HepG2 (cell line): ENCODE measurements at regions not wholly inside any gene's neighbourhood (a gene's known extent, or its start where the extent isn't known, plus 50 kb on each side); places are given as distances from the start of the nearest gene placed in this dataset.

Experiments used
- ATAC-seq: fragments of 200-7000 bp; cut with Tn5 transposase; 3 replicates; pipeline ENCODE4 v1.9.1; 2020; ENCODE audit warnings: mild to moderate bottlenecking, moderate library complexity
- BruUV-seq: library from RNA; stranded (reverse); fragments of 400-500 nt; replicated peaks from 2 replicates; lab custom pipeline; 2021; lab: Mats Ljungman, UMichigan
- CTCF ChIA-PET: fragments of 300-600 bp; formaldehyde crosslinking; extraction: SDS; loops from one replicate; lab custom pipeline; 2021; ENCODE audit warnings: low total read pairs, inconsistent platforms, low intra/inter-chr PET ratio; lab: Yijun Ruan, JAX
- POLR2A ChIA-PET: fragments of 350-600 bp; sonication (Branson Sonifier 250); formaldehyde crosslinking; loops from one replicate; lab custom pipeline; 2020; ENCODE audit warnings: antibody characterized with exemption, inconsistent platforms; lab: Yijun Ruan, JAX
- DNase-seq: peaks from one replicate; pipeline ENCODE4 v3.0.0-alpha.2; 2015; ENCODE audit warnings: low spot score
- FAIRE-seq: peaks from 3 replicates; lab custom pipeline; 2011; peaks lifted over from hg19 to GRCh38; lab: Jason Lieb, UNC
- H2AFZ ChIP-seq: one replicate; pipeline ENCODE4 v1.6.1; 2011; ENCODE audit warnings: low read length, inconsistent platforms
- H3K27ac ChIP-seq: fragments of 300-600 bp; 3 replicates; pipeline ENCODE4 v1.8.0; 2011; ENCODE audit warnings: mixed run types, mild to moderate bottlenecking, mixed read lengths, low read length, inconsistent platforms; ENCODE audit not compliant: insufficient read depth; ENCODE audit errors: extremely low read length
- H3K27me3 ChIP-seq, 2 experiments: fragments of 200-600 bp in 1 of 2; 2 replicates in 1 of 2; 3 replicates in 1 of 2; pipeline versions ENCODE4 v1.6.0 to v1.8.0; 2011; ENCODE audit warnings: low read length in 2 of 2, mild to moderate bottlenecking in 2 of 2, moderate library complexity in 2 of 2, inconsistent platforms in 1 of 2; ENCODE audit not compliant: insufficient read depth in 2 of 2, control insufficient read depth in 1 of 2
- H3K36me3 ChIP-seq, 2 experiments: fragments of 200-600 bp in 1 of 2; replicated peaks in 1 of 2; 2 replicates in 1 of 2; 3 replicates in 1 of 2; pipeline versions ENCODE4 v1.5.1 to v1.8.0; 2011; ENCODE audit warnings: low read length in 2 of 2, inconsistent platforms in 1 of 2; ENCODE audit not compliant: insufficient read depth in 2 of 2, control insufficient read depth in 1 of 2
- H3K4me1 ChIP-seq: 2 replicates; pipeline ENCODE4 v1.5.1; 2012; ENCODE audit warnings: low read length, inconsistent platforms; ENCODE audit not compliant: insufficient read depth
- H3K4me2 ChIP-seq: 2 replicates; pipeline ENCODE4 v1.6.0; 2011; ENCODE audit warnings: low read depth, low read length, inconsistent platforms
- H3K4me3 ChIP-seq, 3 experiments: fragments of 200-600 bp in 1 of 3; sonication (generic), shearing (Covaris generic) in 1 of 3; replicated peaks in 1 of 3; 2 replicates each; pipeline ENCODE4 v1.5.1; 2011 to 2016; ENCODE audit warnings: low read length in 3 of 3, inconsistent platforms in 2 of 3, low read depth in 2 of 3, mild to moderate bottlenecking in 2 of 3, control low read depth in 1 of 3, mixed read lengths in 1 of 3; ENCODE audit not compliant: insufficient read depth in 1 of 3
- H3K79me2 ChIP-seq: one replicate; pipeline ENCODE4 v1.6.1; 2011; ENCODE audit warnings: low read length, inconsistent platforms; ENCODE audit not compliant: insufficient read depth
- H3K9ac ChIP-seq: 2 replicates; pipeline ENCODE4 v1.6.0; 2011; ENCODE audit warnings: mild to moderate bottlenecking, low read depth, low read length, inconsistent platforms; ENCODE audit not compliant: insufficient read depth
- H3K9me3 ChIP-seq: 2 replicates; pipeline ENCODE4 v1.5.1; 2012; ENCODE audit warnings: mild to moderate bottlenecking, low read length
- H4K20me1 ChIP-seq: 2 replicates; pipeline ENCODE4 v1.6.0; 2011; ENCODE audit warnings: inconsistent platforms, mild to moderate bottlenecking, low read length, moderate library complexity; ENCODE audit not compliant: insufficient read depth
- CBFB ChIP-seq: sonication (generic); formaldehyde crosslinking; IDR thresholded peaks from 2 replicates; pipeline ENCODE4 v1.4.0; 2020; ENCODE audit warnings: missing genetic modification reagents
- DMAP1 ChIP-seq: IDR thresholded peaks from 2 replicates; pipeline ENCODE4 v1.6.1; 2016
- HCFC1 ChIP-seq: fragments of 150-350 bp; IDR thresholded peaks from 2 replicates; pipeline ENCODE4 v1.6.1; 2014; ENCODE audit warnings: low read depth, low read length
- SNAI1 ChIP-seq: sonication (generic); formaldehyde crosslinking; IDR thresholded peaks from 2 replicates; pipeline ENCODE4 v1.5.0; 2020; ENCODE audit warnings: mild to moderate bottlenecking, missing genetic modification reagents, borderline replicate concordance
- SOX5 ChIP-seq: IDR thresholded peaks from 2 replicates; pipeline ENCODE4 v1.6.1; 2016; ENCODE audit warnings: borderline replicate concordance
- SP5 ChIP-seq: IDR thresholded peaks from 2 replicates; pipeline ENCODE4 v1.6.1; 2016; ENCODE audit warnings: low read depth, borderline replicate concordance
- TP53 ChIP-seq: sonication (generic); formaldehyde crosslinking; conservative IDR thresholded peaks from 2 replicates; pipeline ENCODE4 v1.4.0; 2020; ENCODE audit warnings: missing genetic modification reagents
- U2AF2 ChIP-seq: fragments of 200-400 bp; formaldehyde crosslinking; IDR thresholded peaks from 2 replicates; pipeline ENCODE4 v1.6.1; 2017; ENCODE audit warnings: low read depth, mild to moderate bottlenecking, low read length
- WIZ ChIP-seq: sonication (generic); formaldehyde crosslinking; IDR thresholded peaks from 2 replicates; pipeline ENCODE4 v1.5.1; 2020; ENCODE audit warnings: mild to moderate bottlenecking, missing genetic modification reagents
- ZFP36 ChIP-seq: fragments of 150-350 bp; IDR thresholded peaks from 2 replicates; pipeline ENCODE4 v1.6.1; 2018; ENCODE audit warnings: borderline replicate concordance, low read length, low read depth; ENCODE audit not compliant: partially characterized antibody
- ZNF136 ChIP-seq: sonication (generic); formaldehyde crosslinking; IDR thresholded peaks from 2 replicates; pipeline ENCODE4 v1.8.1; 2022; ENCODE audit warnings: low read depth, mild to moderate bottlenecking, moderate library complexity, missing genetic modification reagents
- ZNF234 ChIP-seq: sonication (generic); formaldehyde crosslinking; conservative IDR thresholded peaks from 2 replicates; pipeline ENCODE4 v1.5.1; 2020; ENCODE audit warnings: mild to moderate bottlenecking, missing genetic modification reagents
- ZNF264 ChIP-seq: sonication (generic); formaldehyde crosslinking; IDR thresholded peaks from 2 replicates; pipeline ENCODE4 v1.4.0; 2020; ENCODE audit warnings: missing genetic modification reagents
- ZNF367 ChIP-seq: sonication (generic); formaldehyde crosslinking; IDR thresholded peaks from 2 replicates; pipeline ENCODE4 v1.4.0; 2020; ENCODE audit warnings: missing genetic modification reagents, borderline replicate concordance
- ZNF451 ChIP-seq: sonication (generic); formaldehyde crosslinking; IDR thresholded peaks from 2 replicates; pipeline ENCODE4 v1.5.0; 2020; ENCODE audit warnings: mild to moderate bottlenecking, missing genetic modification reagents
- WGBS: methylation state at CpG from one replicate; pipeline ENCODE4 v1.1.6; 2017; ENCODE audit warnings: low lambda C conversion rate; 5-methylcytosine and 5-hydroxymethylcytosine counted together
- in situ Hi-C: cut with HindIII; loops from 2 replicates; pipeline ENCODE4 v1.10.0; 2017; ENCODE audit warnings: low pct_unique_long_range_greater_than_20kb; ENCODE audit not compliant: extremely low pct_ligation_motif_present
- intact Hi-C: fragments of 100-400 bp; cut with micrococcal nuclease; formaldehyde crosslinking; loops from one replicate; pipeline ENCODE4 v1.10.0; 2022; ENCODE audit not compliant: unreplicated experiment
- TF ChIP-seq, protein P1 (sequence below): sonication (generic); formaldehyde crosslinking; IDR thresholded peaks from 2 replicates; pipeline ENCODE4 v1.8.0; 2022; ENCODE audit warnings: mild to moderate bottlenecking, missing genetic modification reagents, moderate library complexity
- TF ChIP-seq, protein P2 (sequence below): IDR thresholded peaks from 2 replicates; pipeline ENCODE4 v1.6.1; 2016; ENCODE audit warnings: control low read depth
- TF ChIP-seq, protein P3 (sequence below): sonication (generic); formaldehyde crosslinking; IDR thresholded peaks from 2 replicates; pipeline ENCODE4 v1.5.0; 2020; ENCODE audit warnings: mild to moderate bottlenecking, missing genetic modification reagents, borderline replicate concordance

DNA sequence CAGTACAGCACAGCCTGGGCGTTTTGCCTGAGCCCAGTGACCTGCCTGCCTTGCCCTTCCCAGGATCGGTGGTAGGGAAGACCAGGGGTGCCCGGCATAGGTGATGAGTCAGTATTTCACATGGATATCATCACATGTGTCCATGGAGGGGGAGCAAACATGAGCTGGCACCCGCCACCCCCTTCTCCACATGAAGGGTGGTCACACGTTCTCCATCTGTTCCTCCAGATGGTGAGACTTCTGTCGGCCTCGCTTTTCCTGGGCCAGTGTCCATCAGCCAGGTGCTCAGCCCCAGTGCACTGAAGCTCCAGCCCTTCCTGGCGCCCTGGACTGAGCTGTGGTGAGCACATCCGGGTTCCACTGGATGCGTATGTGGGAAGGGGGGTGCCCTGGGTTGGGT is 208.4 kb downstream of the UBE3A start (continued):
- TF ChIP-seq SOX5 (CRISPR knock-in tag), result no peak

DNA sequence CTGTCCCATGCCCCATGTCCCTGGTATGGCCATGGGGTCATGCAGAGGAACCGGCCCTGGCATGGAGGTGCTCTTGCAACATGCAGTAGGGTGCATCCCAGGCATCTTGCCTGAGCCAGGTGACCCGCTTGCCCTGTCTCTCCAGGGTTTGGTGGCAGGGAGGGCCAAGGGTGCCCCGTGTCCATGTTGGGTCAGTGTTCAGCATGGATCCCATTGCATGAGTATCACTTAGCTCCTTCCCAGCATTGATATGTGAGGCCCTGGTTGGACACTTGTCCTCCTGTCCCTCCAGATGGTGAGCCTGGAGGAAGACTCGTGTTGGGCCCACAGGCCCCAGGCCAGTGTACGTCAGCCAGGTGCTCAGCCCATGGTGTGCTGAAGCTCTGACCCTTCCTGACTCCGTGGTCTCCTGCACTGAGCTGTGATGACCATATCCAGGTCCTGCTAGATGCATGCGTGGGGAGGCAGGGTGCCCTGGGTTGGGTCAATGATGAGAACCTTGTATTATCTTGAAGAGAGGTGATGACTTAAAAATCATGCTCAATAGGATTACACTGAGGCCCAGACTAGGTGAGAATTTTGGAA is 205.0 kb downstream of the UBE3A start:
- ChIA-PET POLR2A (no interaction called here), CTCF (no interaction called here)
- FAIRE-seq (no peak), ATAC-seq (no peak), DNase-seq (no peak)
- no peaks in the 10 kb centered on the region for H4K20me1 ChIP-seq
- no peaks in the 10 kb centered on the region for H3K36me3 ChIP-seq
- H3K4me2 ChIP-seq, result no peak overlapping the region
- H3K9ac ChIP-seq, result no peak overlapping the region
- peaks cover 100% of the 10 kb centered on the region for H3K9me3 ChIP-seq
- intact Hi-C loops (no loop called here), in situ Hi-C loops (no loop called here)
- 33% methylated on average over 1 of the region's 7 CpGs for WGBS
- no peak overlapping the region for H3K4me3 ChIP-seq
- H3K4me1 ChIP-seq, result no peaks in the 10 kb centered on the region
- H3K27me3 ChIP-seq, result no peaks in the 10 kb centered on the region
- no peak overlapping the region for H2AFZ ChIP-seq
- no TSS peak for BruUV-seq
- no peaks in the 10 kb centered on the region for H3K79me2 ChIP-seq
- H3K27ac ChIP-seq, result no peak overlapping the region
- TF ChIP-seq HCFC1 (no peak), ZNF367 (CRISPR knock-in tag) (no peak), ZNF136 (no peak), ZNF451 (CRISPR knock-in tag) (no peak), TP53 (CRISPR knock-in tag) (no peak), ZFP36 (no peak), SNAI1 (CRISPR knock-in tag) (no peak), DMAP1 (CRISPR knock-in tag) (no peak), WIZ (CRISPR knock-in tag) (no peak), ZNF234 (CRISPR knock-in tag) (no peak), SP5 (CRISPR knock-in tag) (no peak), CBFB (no peak), U2AF2 (no peak), ZNF264 (CRISPR knock-in tag) (no peak)
- TF ChIP-seq, protein P1, sequence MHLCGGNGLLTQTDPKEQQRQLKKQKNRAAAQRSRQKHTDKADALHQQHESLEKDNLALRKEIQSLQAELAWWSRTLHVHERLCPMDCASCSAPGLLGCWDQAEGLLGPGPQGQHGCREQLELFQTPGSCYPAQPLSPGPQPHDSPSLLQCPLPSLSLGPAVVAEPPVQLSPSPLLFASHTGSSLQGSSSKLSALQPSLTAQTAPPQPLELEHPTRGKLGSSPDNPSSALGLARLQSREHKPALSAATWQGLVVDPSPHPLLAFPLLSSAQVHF (CRISPR knock-in tag), result no peak
- TF ChIP-seq, protein P2, sequence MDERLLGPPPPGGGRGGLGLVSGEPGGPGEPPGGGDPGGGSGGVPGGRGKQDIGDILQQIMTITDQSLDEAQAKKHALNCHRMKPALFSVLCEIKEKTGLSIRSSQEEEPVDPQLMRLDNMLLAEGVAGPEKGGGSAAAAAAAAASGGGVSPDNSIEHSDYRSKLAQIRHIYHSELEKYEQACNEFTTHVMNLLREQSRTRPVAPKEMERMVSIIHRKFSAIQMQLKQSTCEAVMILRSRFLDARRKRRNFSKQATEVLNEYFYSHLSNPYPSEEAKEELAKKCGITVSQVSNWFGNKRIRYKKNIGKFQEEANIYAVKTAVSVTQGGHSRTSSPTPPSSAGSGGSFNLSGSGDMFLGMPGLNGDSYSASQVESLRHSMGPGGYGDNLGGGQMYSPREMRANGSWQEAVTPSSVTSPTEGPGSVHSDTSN (CRISPR knock-in tag), result no peak
- TF ChIP-seq, protein P3, sequence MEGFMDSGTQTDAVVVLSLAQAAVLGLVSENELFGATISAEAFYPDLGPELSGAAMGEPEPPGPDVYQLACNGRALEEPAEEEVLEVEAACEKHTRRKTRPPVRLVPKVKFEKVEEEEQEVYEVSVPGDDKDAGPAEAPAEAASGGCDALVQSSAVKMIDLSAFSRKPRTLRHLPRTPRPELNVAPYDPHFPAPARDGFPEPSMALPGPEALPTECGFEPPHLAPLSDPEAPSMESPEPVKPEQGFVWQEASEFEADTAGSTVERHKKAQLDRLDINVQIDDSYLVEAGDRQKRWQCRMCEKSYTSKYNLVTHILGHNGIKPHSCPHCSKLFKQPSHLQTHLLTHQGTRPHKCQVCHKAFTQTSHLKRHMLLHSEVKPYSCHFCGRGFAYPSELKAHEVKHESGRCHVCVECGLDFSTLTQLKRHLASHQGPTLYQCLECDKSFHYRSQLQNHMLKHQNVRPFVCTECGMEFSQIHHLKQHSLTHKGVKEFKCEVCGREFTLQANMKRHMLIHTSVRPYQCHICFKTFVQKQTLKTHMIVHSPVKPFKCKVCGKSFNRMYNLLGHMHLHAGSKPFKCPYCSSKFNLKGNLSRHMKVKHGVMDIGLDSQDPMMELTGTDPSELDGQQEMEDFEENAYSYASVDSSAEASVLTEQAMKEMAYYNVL, result no peak
